GM12878 (cell line): ENCODE measurements at regions not wholly inside any gene's neighbourhood (a gene's known extent, or its start where the extent isn't known, plus 50 kb on each side); places are given as distances from the start of the nearest gene placed in this dataset.
A peak's percentile ranks its signal among the peaks of the same experiment; 100 is the strongest.

Source experiments
- ATAC-seq: fragments of 200-7000 bp; cut with Tn5 transposase; 3 replicates; pipeline ENCODE4 v1.9.1; 2020; ENCODE audit warnings: mild to moderate bottlenecking, moderate library complexity
- BruUV-seq: library from RNA; stranded (reverse); fragments of 400-500 nt; replicated peaks from 2 replicates; lab custom pipeline; 2021; lab: Mats Ljungman, UMichigan
- CTCF ChIA-PET: fragments of 300-600 bp; sonication (Branson Sonifier 250); formaldehyde crosslinking; extraction: SDS; loops from one replicate; lab custom pipeline; 2021; ENCODE audit warnings: inconsistent platforms; lab: Yijun Ruan, JAX
- POLR2A ChIA-PET: fragments of 350-600 bp; formaldehyde crosslinking; extraction: SDS; loops from one replicate; lab custom pipeline; 2021; ENCODE audit warnings: inconsistent platforms; lab: Charles Lee
- RAD21 ChIA-PET: fragments of 300-600 bp; sonication (Branson Sonifier 250); formaldehyde crosslinking; loops from one replicate; lab custom pipeline; 2023; ENCODE audit warnings: antibody characterized with exemption; ENCODE audit not compliant: unreplicated experiment; lab: Charles Lee
- SMC1A ChIA-PET: fragments of 300-600 bp; sonication (Branson Sonifier 250); formaldehyde crosslinking; loops from one replicate; lab custom pipeline; 2023; ENCODE audit not compliant: unreplicated experiment, uncharacterized antibody; lab: Charles Lee
- DNase-seq: peaks from one replicate; pipeline ENCODE4 v3.0.0-alpha.2; 2011; ENCODE audit warnings: low read depth, low spot score
- FAIRE-seq: peaks from 3 replicates; lab custom pipeline; 2011; peaks lifted over from hg19 to GRCh38; lab: Jason Lieb, UNC
- H2AFZ ChIP-seq: 2 replicates; pipeline ENCODE4 v1.6.0; 2011; ENCODE audit warnings: low read depth, low read length, control low read depth; ENCODE audit not compliant: control insufficient read depth
- H3K27ac ChIP-seq: 2 replicates; pipeline ENCODE4 v1.5.1; 2011; ENCODE audit warnings: control low read depth; ENCODE audit not compliant: control insufficient read depth, insufficient read depth
- H3K27me3 ChIP-seq, 2 experiments: replicated peaks in 1 of 2; 2 replicates each; pipeline versions ENCODE4 v1.6.0 to v1.6.1; 2011; ENCODE audit warnings: low read length in 1 of 2; ENCODE audit not compliant: control insufficient read depth in 2 of 2, insufficient read depth in 2 of 2
- H3K36me3 ChIP-seq, 2 experiments: 2 replicates each; pipeline ENCODE4 v1.5.1; 2011; ENCODE audit warnings: low read length in 1 of 2; ENCODE audit not compliant: control insufficient read depth in 2 of 2, insufficient read depth in 2 of 2
- H3K4me1 ChIP-seq: 2 replicates; pipeline ENCODE4 v1.6.1; 2011; ENCODE audit warnings: mild to moderate bottlenecking, low read length, moderate library complexity, mixed read lengths; ENCODE audit not compliant: control insufficient read depth, insufficient read depth
- H3K4me2 ChIP-seq: 2 replicates; pipeline ENCODE4 v1.6.0; 2011; ENCODE audit warnings: control low read depth; ENCODE audit not compliant: control insufficient read depth, insufficient read depth
- H3K4me3 ChIP-seq: fragments of 200-600 bp; sonication (generic); 2 replicates; pipeline ENCODE4 v1.5.1; 2016
- H3K79me2 ChIP-seq: 2 replicates; pipeline ENCODE4 v1.6.0; 2011; ENCODE audit warnings: low read length; ENCODE audit not compliant: control insufficient read depth, insufficient read depth
- H3K9ac ChIP-seq: 2 replicates; pipeline ENCODE4 v1.8.0; 2011; ENCODE audit warnings: low read length, control low read depth, mixed read lengths; ENCODE audit not compliant: control insufficient read depth, insufficient read depth
- H3K9me3 ChIP-seq: replicated peaks from 3 replicates; pipeline ENCODE4 v1.5.1; 2011; ENCODE audit warnings: mild to moderate bottlenecking, low read length; ENCODE audit not compliant: control insufficient read depth, insufficient read depth
- H4K20me1 ChIP-seq: 2 replicates; pipeline ENCODE4 v1.6.0; 2011; ENCODE audit not compliant: control insufficient read depth, insufficient read depth
- CBFB ChIP-seq: IDR thresholded peaks from 2 replicates; pipeline ENCODE4 v1.6.1; 2016; ENCODE audit warnings: antibody characterized with exemption, low read depth
- CBX3 ChIP-seq: fragments of 200-600 bp; sonication (generic); IDR thresholded peaks from 2 replicates; pipeline ENCODE4 v1.6.1; 2016; ENCODE audit warnings: low read depth, borderline replicate concordance
- ETV6 ChIP-seq, 2 experiments: fragments of 450-650 bp in 1 of 2; IDR thresholded peaks in 1 of 2; conservative IDR thresholded peaks in 1 of 2; 2 replicates each; pipeline ENCODE4 v1.6.1; 2014; ENCODE audit warnings: antibody characterized with exemption in 1 of 2, borderline replicate concordance in 1 of 2, low read depth in 1 of 2, mild to moderate bottlenecking in 1 of 2, moderate library complexity in 1 of 2
- IKZF1 ChIP-seq: fragments of 450-650 bp; conservative IDR thresholded peaks from 2 replicates; pipeline ENCODE4 v1.6.1; 2017; ENCODE audit warnings: antibody characterized with exemption, mild to moderate bottlenecking
- MTA2 ChIP-seq: fragments of 450-650 bp; IDR thresholded peaks from 2 replicates; pipeline ENCODE4 v1.6.1; 2016; ENCODE audit warnings: low read depth, mild to moderate bottlenecking, moderate library complexity
- MYB ChIP-seq: fragments of 150-350 bp; IDR thresholded peaks from 2 replicates; pipeline ENCODE4 v1.6.1; 2014; ENCODE audit warnings: mild to moderate bottlenecking, low read depth, low read length, borderline replicate concordance
- PAX8 ChIP-seq: fragments of 450-650 bp; IDR thresholded peaks from 2 replicates; pipeline ENCODE4 v1.6.1; 2017; ENCODE audit warnings: mild to moderate bottlenecking, moderate library complexity
- SMC3 ChIP-seq: IDR thresholded peaks from 2 replicates; pipeline ENCODE4 v1.6.1; 2011; ENCODE audit warnings: low read length, improper control_type of control experiment, borderline replicate concordance
- SPI1 ChIP-seq: IDR thresholded peaks from 2 replicates; pipeline ENCODE4 v1.6.1; 2011; ENCODE audit warnings: low read depth, mild to moderate bottlenecking, low read length, moderate library complexity, borderline replicate concordance; ENCODE audit not compliant: insufficient read depth
- WGBS: methylation state at CpG from one replicate; pipeline ENCODE4 v1.1.6; 2016; ENCODE audit warnings: low lambda C conversion rate; ENCODE audit not compliant: insufficient replicate concordance, insufficient coverage; ENCODE audit errors: missing lambda C conversion rate; 5-methylcytosine and 5-hydroxymethylcytosine counted together
- in situ Hi-C: fragments of 300-500 bp; cut with MboI; formaldehyde crosslinking; loops from 9 replicates; pipeline ENCODE4 v1.14.3; 2018; ENCODE audit warnings: mixed read lengths
- intact Hi-C: fragments of 100-400 bp; cut with micrococcal nuclease; formaldehyde crosslinking; loops from one replicate; pipeline ENCODE4 v1.14.2; 2022; ENCODE audit not compliant: unreplicated experiment
- TF ChIP-seq, protein P1 (sequence below): fragments of 450-650 bp; IDR thresholded peaks from 2 replicates; pipeline ENCODE4 v1.6.1; 2018; ENCODE audit warnings: mild to moderate bottlenecking, low read depth, moderate library complexity; ENCODE audit not compliant: partially characterized antibody
- TF ChIP-seq, protein P2 (sequence below): IDR thresholded peaks from 2 replicates; pipeline ENCODE4 v1.6.1; 2012; ENCODE audit warnings: improper control_type of control experiment, low read depth, low read length; ENCODE audit not compliant: insufficient replicate concordance

DNA sequence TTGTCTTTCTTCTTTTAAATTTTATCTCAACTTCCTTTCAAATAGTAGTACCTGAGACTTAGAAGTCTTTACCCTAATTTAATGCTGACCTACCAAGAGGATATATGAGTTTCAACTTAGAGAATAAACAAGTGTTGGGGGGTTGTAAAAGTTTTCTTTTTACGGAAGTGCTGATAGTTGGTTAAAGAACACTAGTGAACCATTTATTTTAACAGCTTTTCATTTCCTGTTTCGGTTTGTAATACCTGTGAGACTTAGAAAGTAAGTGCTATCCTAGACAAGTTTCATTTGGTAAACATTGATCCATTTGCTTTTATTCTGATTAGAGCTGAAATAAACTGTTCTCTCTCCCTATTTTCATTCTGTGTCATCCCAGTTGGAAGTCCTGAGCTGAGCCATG, 683.1 kb upstream of the SORCS1 start (continued):
- TF ChIP-seq SPI1: peak; percentile 76
- TF ChIP-seq ETV6 (conservative IDR thresholded peaks at IDR 0.05 in 1 of 2, IDR thresholded peaks at IDR 0.05 in 1 of 2; ENCODE audit: borderline replicate concordance in 1 of 2, low read depth in 1 of 2): peak in 1 of 2 experiments; percentile 60; a peak in 1 of 4 replicates
- TF ChIP-seq, protein P1, sequence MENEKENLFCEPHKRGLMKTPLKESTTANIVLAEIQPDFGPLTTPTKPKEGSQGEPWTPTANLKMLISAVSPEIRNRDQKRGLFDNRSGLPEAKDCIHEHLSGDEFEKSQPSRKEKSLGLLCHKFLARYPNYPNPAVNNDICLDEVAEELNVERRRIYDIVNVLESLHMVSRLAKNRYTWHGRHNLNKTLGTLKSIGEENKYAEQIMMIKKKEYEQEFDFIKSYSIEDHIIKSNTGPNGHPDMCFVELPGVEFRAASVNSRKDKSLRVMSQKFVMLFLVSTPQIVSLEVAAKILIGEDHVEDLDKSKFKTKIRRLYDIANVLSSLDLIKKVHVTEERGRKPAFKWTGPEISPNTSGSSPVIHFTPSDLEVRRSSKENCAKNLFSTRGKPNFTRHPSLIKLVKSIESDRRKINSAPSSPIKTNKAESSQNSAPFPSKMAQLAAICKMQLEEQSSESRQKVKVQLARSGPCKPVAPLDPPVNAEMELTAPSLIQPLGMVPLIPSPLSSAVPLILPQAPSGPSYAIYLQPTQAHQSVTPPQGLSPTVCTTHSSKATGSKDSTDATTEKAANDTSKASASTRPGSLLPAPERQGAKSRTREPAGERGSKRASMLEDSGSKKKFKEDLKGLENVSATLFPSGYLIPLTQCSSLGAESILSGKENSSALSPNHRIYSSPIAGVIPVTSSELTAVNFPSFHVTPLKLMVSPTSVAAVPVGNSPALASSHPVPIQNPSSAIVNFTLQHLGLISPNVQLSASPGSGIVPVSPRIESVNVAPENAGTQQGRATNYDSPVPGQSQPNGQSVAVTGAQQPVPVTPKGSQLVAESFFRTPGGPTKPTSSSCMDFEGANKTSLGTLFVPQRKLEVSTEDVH: no peak
- TF ChIP-seq MTA2: peak; percentile 15; the same call in 1 of the 2 replicates
- TF ChIP-seq CBX3: no peak
- no peak for TF ChIP-seq IKZF1
- no peak for TF ChIP-seq MYB
- TF ChIP-seq CBFB: no peak
- no peak for TF ChIP-seq SMC3
- TF ChIP-seq PAX8: no peak

DNA sequence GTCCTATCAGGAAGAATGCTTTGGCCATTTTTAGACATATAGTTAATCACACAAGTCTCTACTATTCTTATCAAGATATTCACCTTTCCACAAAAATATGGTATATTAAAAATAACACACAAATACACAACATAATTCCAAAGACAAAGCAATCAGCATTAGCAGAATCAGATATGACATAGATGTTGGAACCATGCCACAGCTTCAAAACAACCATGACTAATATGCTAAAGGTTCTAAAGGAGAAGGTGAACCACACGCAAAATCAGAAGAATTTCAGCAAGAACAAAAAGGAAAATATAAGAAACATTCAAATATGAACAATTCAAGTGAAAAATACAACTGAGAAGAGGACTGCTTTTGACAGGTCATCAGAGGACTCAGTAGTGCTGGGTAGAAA, 670.2 kb upstream of the SORCS1 start:
- 0% methylated on average over 1 of the region's 1 CpG for WGBS
- ChIA-PET POLR2A (no interaction called here), CTCF (interaction anchor here (0.6 to 1.7 kb wide), 3 partner anchors 11 to 32 kb away, joined by 3 to 5 read pairs (median 4); no protein-coding TSS in a partner anchor), SMC1A (interaction anchor here (0.6 to 1.5 kb wide), 5 partner anchors 13 to 1081 kb away, joined by 3 to 7 read pairs (median 5); no protein-coding TSS in a partner anchor), RAD21 (no interaction called here)
- no peak for FAIRE-seq
- in situ Hi-C loops: no loop called here
- no peak for ATAC-seq
- no TSS peak for BruUV-seq
- Histone ChIP-seq H3K4me2 (no peak overlapping the region), H3K27ac (no peak overlapping the region), H3K4me1 (no peaks in the 10 kb centered on the region), H3K36me3 (no peaks in the 10 kb centered on the region), H4K20me1 (no peaks in the 10 kb centered on the region), H3K9me3 (no peaks in the 10 kb centered on the region), H2AFZ (no peak overlapping the region), H3K27me3 (no peaks in the 10 kb centered on the region), H3K79me2 (no peaks in the 10 kb centered on the region), H3K4me3 (no peak overlapping the region), H3K9ac (no peak overlapping the region)
- DNase-seq: no peak
- intact Hi-C loops: no loop called here
- TF ChIP-seq, protein P2, sequence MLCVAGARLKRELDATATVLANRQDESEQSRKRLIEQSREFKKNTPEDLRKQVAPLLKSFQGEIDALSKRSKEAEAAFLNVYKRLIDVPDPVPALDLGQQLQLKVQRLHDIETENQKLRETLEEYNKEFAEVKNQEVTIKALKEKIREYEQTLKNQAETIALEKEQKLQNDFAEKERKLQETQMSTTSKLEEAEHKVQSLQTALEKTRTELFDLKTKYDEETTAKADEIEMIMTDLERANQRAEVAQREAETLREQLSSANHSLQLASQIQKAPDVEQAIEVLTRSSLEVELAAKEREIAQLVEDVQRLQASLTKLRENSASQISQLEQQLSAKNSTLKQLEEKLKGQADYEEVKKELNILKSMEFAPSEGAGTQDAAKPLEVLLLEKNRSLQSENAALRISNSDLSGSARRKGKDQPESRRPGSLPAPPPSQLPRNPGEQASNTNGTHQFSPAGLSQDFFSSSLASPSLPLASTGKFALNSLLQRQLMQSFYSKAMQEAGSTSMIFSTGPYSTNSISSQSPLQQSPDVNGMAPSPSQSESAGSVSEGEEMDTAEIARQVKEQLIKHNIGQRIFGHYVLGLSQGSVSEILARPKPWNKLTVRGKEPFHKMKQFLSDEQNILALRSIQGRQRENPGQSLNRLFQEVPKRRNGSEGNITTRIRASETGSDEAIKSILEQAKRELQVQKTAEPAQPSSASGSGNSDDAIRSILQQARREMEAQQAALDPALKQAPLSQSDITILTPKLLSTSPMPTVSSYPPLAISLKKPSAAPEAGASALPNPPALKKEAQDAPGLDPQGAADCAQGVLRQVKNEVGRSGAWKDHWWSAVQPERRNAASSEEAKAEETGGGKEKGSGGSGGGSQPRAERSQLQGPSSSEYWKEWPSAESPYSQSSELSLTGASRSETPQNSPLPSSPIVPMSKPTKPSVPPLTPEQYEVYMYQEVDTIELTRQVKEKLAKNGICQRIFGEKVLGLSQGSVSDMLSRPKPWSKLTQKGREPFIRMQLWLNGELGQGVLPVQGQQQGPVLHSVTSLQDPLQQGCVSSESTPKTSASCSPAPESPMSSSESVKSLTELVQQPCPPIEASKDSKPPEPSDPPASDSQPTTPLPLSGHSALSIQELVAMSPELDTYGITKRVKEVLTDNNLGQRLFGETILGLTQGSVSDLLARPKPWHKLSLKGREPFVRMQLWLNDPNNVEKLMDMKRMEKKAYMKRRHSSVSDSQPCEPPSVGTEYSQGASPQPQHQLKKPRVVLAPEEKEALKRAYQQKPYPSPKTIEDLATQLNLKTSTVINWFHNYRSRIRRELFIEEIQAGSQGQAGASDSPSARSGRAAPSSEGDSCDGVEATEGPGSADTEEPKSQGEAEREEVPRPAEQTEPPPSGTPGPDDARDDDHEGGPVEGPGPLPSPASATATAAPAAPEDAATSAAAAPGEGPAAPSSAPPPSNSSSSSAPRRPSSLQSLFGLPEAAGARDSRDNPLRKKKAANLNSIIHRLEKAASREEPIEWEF: no peak
